Vagina (tissue), 2 donors: ENCODE measurements at regions not wholly inside any gene's neighbourhood (a gene's known extent, or its start where the extent isn't known, plus 50 kb on each side); places are given as distances from the start of the nearest gene placed in this dataset.

Experiments used
- CTCF ChIP-seq, 3 experiments: fragments of 450-650 bp in 2 of 3; fragments of 200-600 bp in 1 of 3; sonication (generic) in 1 of 3; IDR thresholded peaks; one replicate each; pipeline ENCODE4 v1.5.1; 2017 to 2019; ENCODE audit warnings: antibody characterized with exemption in 3 of 3, mild to moderate bottlenecking in 2 of 3, moderate library complexity in 2 of 3
- POLR2AphosphoS5 ChIP-seq, 2 donors: sonication (generic); formaldehyde crosslinking; IDR thresholded peaks; one replicate each; pipeline ENCODE4 v1.9.0; 2017; ENCODE audit warnings: antibody characterized with exemption in 2 of 2, mild to moderate bottlenecking in 2 of 2, low read depth in 1 of 2; ENCODE audit not compliant: insufficient read depth in 1 of 2

- TF ChIP-seq CTCF (IDR thresholded peaks at IDR 0.05) (no peak), POLR2AphosphoS5 (IDR thresholded peaks at IDR 0.05; ENCODE audit: insufficient read depth in 1 of 2, low read depth in 1 of 2) (no peak)
These were observed 51.5 kb upstream of the PHLPP1 start for GRCh38 chr18:62663731-62664336.
